ENCODE measurements at regions not wholly inside any gene's neighbourhood (a gene's known extent, or its start where the extent isn't known, plus 50 kb on each side); places are given as distances from the start of the nearest gene placed in this dataset.

DNA sequence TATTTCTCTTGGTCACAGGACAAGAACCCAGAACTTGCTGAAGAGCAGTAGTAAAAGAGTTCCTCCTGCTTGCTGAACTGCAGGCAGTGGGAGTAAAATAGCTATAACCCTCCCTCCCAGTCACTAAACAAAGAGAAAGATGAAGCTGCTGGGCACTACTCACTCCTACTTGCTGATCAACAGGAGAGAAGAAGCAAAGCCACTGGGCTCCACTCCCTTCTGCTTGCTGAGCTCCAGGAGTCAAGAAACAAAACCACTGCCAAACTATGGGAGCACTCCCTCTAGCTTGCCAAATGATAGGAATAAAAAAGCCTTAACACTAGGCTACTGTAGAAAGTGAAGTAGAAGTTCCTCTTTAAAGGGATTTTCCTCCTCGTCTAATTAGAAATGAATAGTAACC is 155.3 kb downstream of the RASSF9 start:
- Histone ChIP-seq H3F3A (replicated peaks; ENCODE audit: insufficient read depth) (no peaks in the 10 kb centered on the region), H3K36me3 (replicated peaks in 1 of 2; ENCODE audit: control insufficient read depth in 1 of 2, insufficient read depth in 2 of 2, low read length in 1 of 2) (no peaks in the 10 kb centered on the region), H2AFZ (ENCODE audit: low read depth) (no peak overlapping the region), H3K4me2 (no peak overlapping the region), H3K4me3 (ENCODE audit: low read depth in 2 of 2, low read length in 1 of 2) (no peak overlapping the region), H3K9ac (no peak overlapping the region), H3K4me1 (ENCODE audit: control insufficient read depth in 1 of 2, insufficient read depth in 2 of 2, low read depth in 1 of 2, low read length in 1 of 2) (no peaks in the 10 kb centered on the region), H4K20me1 (ENCODE audit: insufficient read depth) (no peaks in the 10 kb centered on the region), H3K9me3 (no peaks in the 10 kb centered on the region; the same call in 1 of the 2 replicates), H3K79me2 (ENCODE audit: insufficient read depth) (no peaks in the 10 kb centered on the region), H3K9me2 (no peaks in the 10 kb centered on the region), H3K27me3 (ENCODE audit: insufficient read depth) (no peaks in the 10 kb centered on the region), H3K27ac (ENCODE audit: low read depth in 2 of 2, low read length in 1 of 2) (no peak overlapping the region)
- POLR2A ChIA-PET: no interaction called here
- no peak for DNase-seq
- 61% methylated on average over 1 of the region's 1 CpG for WGBS (ENCODE audit: low lambda C conversion rate)
- TF ChIP-seq, protein P1, sequence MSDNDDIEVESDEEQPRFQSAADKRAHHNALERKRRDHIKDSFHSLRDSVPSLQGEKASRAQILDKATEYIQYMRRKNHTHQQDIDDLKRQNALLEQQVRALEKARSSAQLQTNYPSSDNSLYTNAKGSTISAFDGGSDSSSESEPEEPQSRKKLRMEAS (IDR thresholded peaks at IDR 0.05; ENCODE audit: low read depth): no peak
- TF ChIP-seq, protein P2, sequence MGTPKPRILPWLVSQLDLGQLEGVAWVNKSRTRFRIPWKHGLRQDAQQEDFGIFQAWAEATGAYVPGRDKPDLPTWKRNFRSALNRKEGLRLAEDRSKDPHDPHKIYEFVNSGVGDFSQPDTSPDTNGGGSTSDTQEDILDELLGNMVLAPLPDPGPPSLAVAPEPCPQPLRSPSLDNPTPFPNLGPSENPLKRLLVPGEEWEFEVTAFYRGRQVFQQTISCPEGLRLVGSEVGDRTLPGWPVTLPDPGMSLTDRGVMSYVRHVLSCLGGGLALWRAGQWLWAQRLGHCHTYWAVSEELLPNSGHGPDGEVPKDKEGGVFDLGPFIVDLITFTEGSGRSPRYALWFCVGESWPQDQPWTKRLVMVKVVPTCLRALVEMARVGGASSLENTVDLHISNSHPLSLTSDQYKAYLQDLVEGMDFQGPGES (IDR thresholded peaks at IDR 0.05; ENCODE audit: low read depth, low read length): no peak
- TF ChIP-seq NRF1 (IDR thresholded peaks at IDR 0.05; ENCODE audit: low read depth, low read length) (no peak), SIN3A (IDR thresholded peaks at IDR 0.05; ENCODE audit: borderline replicate concordance, low read depth, low read length) (no peak), USF1 (IDR thresholded peaks at IDR 0.05; ENCODE audit: borderline replicate concordance, low read depth) (no peak), USF2 (IDR thresholded peaks at IDR 0.05; ENCODE audit: borderline replicate concordance, low read depth, low read length) (no peak), YY1 (IDR thresholded peaks at IDR 0.05; ENCODE audit: low read depth) (no peak), EP300 (IDR thresholded peaks at IDR 0.05; ENCODE audit: borderline replicate concordance in 1 of 2, low read depth in 1 of 2, low read length in 1 of 2) (no peak)
- CTCF ChIA-PET: no interaction called here

DNA sequence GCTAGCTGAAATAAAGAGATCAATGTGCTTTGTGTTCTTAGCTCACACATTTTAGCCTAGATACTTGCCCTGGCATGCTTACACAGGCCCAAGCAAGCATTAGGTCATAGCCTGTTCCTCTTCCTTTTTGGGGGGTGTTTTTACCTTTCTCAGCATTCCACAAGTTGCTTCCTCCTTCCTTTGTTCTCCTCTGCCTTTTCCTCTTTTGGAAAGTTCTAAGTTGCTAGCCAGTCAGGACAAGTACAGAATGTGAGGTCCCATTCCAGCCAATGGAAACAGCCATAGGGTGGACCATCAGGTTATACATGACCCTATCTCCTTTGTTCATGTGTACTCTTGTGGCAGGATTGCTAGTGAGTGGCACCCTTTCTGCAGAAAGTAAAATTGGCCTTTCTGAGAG is 154.9 kb downstream of the RASSF9 start:
- H3K4me3 ChIP-seq (ENCODE audit: low read depth in 2 of 2, low read length in 1 of 2): no peak overlapping the region
- no peaks in the 10 kb centered on the region for H3K9me2 ChIP-seq
- H3K79me2 ChIP-seq (ENCODE audit: insufficient read depth): no peaks in the 10 kb centered on the region
- H3K4me1 ChIP-seq (ENCODE audit: control insufficient read depth in 1 of 2, insufficient read depth in 2 of 2, low read depth in 1 of 2, low read length in 1 of 2): no peaks in the 10 kb centered on the region
- no peak overlapping the region for H2AFZ ChIP-seq (ENCODE audit: low read depth)
- no peak overlapping the region for H3K27ac ChIP-seq (ENCODE audit: low read depth in 2 of 2, low read length in 1 of 2)
- H3K9me3 ChIP-seq: no peaks in the 10 kb centered on the region; the same call in 1 of the 2 replicates
- H3K4me2 ChIP-seq: no peak overlapping the region
- POLR2A ChIA-PET: no interaction called here
- no peak for DNase-seq
- no peaks in the 10 kb centered on the region for H3F3A ChIP-seq (replicated peaks; ENCODE audit: insufficient read depth)
- H3K36me3 ChIP-seq (replicated peaks in 1 of 2; ENCODE audit: control insufficient read depth in 1 of 2, insufficient read depth in 2 of 2, low read length in 1 of 2): no peaks in the 10 kb centered on the region
- H3K9ac ChIP-seq: no peak overlapping the region
- TF ChIP-seq CHD2 (IDR thresholded peaks at IDR 0.05; ENCODE audit: low read length, partially characterized antibody) (no peak), SIN3A (IDR thresholded peaks at IDR 0.05; ENCODE audit: borderline replicate concordance, low read depth, low read length) (no peak), RAD21 (IDR thresholded peaks at IDR 0.05; ENCODE audit: low read length) (no peak), GATA2 (CRISPR knock-in tag; IDR thresholded peaks at IDR 0.05) (no peak), USF2 (IDR thresholded peaks at IDR 0.05; ENCODE audit: borderline replicate concordance, low read depth, low read length) (no peak), RFX5 (IDR thresholded peaks at IDR 0.05; ENCODE audit: low read length) (no peak), RCOR1 (IDR thresholded peaks at IDR 0.05; ENCODE audit: low read length) (no peak), FOXM1 (IDR thresholded peaks at IDR 0.05; ENCODE audit: low read depth) (no peak), TCF12 (IDR thresholded peaks at IDR 0.05) (no peak), YY1 (IDR thresholded peaks at IDR 0.05; ENCODE audit: low read depth) (no peak), MEF2A (IDR thresholded peaks at IDR 0.05; ENCODE audit: borderline replicate concordance, low read depth) (no peak), USF1 (IDR thresholded peaks at IDR 0.05; ENCODE audit: borderline replicate concordance, low read depth) (no peak)
- TF ChIP-seq, protein P2 (IDR thresholded peaks at IDR 0.05; ENCODE audit: low read depth, low read length): no peak
- TF ChIP-seq, protein P3, sequence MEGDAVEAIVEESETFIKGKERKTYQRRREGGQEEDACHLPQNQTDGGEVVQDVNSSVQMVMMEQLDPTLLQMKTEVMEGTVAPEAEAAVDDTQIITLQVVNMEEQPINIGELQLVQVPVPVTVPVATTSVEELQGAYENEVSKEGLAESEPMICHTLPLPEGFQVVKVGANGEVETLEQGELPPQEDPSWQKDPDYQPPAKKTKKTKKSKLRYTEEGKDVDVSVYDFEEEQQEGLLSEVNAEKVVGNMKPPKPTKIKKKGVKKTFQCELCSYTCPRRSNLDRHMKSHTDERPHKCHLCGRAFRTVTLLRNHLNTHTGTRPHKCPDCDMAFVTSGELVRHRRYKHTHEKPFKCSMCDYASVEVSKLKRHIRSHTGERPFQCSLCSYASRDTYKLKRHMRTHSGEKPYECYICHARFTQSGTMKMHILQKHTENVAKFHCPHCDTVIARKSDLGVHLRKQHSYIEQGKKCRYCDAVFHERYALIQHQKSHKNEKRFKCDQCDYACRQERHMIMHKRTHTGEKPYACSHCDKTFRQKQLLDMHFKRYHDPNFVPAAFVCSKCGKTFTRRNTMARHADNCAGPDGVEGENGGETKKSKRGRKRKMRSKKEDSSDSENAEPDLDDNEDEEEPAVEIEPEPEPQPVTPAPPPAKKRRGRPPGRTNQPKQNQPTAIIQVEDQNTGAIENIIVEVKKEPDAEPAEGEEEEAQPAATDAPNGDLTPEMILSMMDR (IDR thresholded peaks at IDR 0.05): no peak
- TF ChIP-seq, protein P4, sequence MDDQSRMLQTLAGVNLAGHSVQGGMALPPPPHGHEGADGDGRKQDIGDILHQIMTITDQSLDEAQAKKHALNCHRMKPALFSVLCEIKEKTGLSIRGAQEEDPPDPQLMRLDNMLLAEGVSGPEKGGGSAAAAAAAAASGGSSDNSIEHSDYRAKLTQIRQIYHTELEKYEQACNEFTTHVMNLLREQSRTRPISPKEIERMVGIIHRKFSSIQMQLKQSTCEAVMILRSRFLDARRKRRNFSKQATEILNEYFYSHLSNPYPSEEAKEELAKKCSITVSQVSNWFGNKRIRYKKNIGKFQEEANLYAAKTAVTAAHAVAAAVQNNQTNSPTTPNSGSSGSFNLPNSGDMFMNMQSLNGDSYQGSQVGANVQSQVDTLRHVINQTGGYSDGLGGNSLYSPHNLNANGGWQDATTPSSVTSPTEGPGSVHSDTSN (IDR thresholded peaks at IDR 0.05): no peak
- CTCF ChIA-PET: no interaction called here
- no peaks in the 10 kb centered on the region for H4K20me1 ChIP-seq (ENCODE audit: insufficient read depth)
- H3K27me3 ChIP-seq (ENCODE audit: insufficient read depth): no peaks in the 10 kb centered on the region
